LNCaP clone FGC (cell line): ENCODE measurements at regions not wholly inside any gene's neighbourhood (a gene's known extent, or its start where the extent isn't known, plus 50 kb on each side); places are given as distances from the start of the nearest gene placed in this dataset.

Experiments
- DNase-seq: peaks from one replicate; pipeline ENCODE4 v3.0.0-alpha.2; 2011; ENCODE audit warnings: low read depth
- H3K4me3 ChIP-seq: 2 replicates; pipeline ENCODE4 v1.5.1; 2011; ENCODE audit warnings: mild to moderate bottlenecking, low read depth, low read length, control low read depth
- CTCF ChIP-seq: IDR thresholded peaks from 2 replicates; pipeline ENCODE4 v1.5.1; 2012; ENCODE audit warnings: mild to moderate bottlenecking; ENCODE audit not compliant: control insufficient read depth, insufficient read depth; ENCODE audit errors: extremely low read depth

GRCh38 chr2:88857951-88858411 is 166.5 kb downstream of the RPIA start:
- DNase-seq: no peak
- no peak for TF ChIP-seq CTCF
- no peak overlapping the region for H3K4me3 ChIP-seq

- no peak for TF ChIP-seq CTCF
Observed at GRCh38 chr2:88859461-88859860, 168.0 kb downstream of the RPIA start.

GRCh38 chr2:88860421-88861075 is 169.1 kb downstream of the RPIA start:
- H3K4me3 ChIP-seq: no peak overlapping the region
- no peak for DNase-seq
- no peak for TF ChIP-seq CTCF

More at GRCh38 chr2:88859461-88859860, 168.0 kb downstream of the RPIA start:
- no peak overlapping the region for H3K4me3 ChIP-seq
- DNase-seq: no peak

- no peak for TF ChIP-seq CTCF
- no peak overlapping the region for H3K4me3 ChIP-seq
- DNase-seq: no peak
Observed at GRCh38 chr2:88865801-88866371, 174.4 kb downstream of the RPIA start.

- DNase-seq: no peak
- H3K4me3 ChIP-seq: no peak overlapping the region
- TF ChIP-seq CTCF: no peak
Observed at GRCh38 chr2:88866756-88867155, 175.3 kb downstream of the RPIA start.

- no peak for TF ChIP-seq CTCF
- no peak overlapping the region for H3K4me3 ChIP-seq
- DNase-seq: no peak
Observed at GRCh38 chr2:88868861-88869260, 177.4 kb downstream of the RPIA start.

GRCh38 chr2:88870267-88870839 is 178.9 kb downstream of the RPIA start:
- TF ChIP-seq CTCF: no peak
- H3K4me3 ChIP-seq: no peak overlapping the region
- no peak for DNase-seq
